ENCODE measurements at regions not wholly inside any gene's neighbourhood (a gene's known extent, or its start where the extent isn't known, plus 50 kb on each side); places are given as distances from the start of the nearest gene placed in this dataset.
"Not testable (repeated sequence)": the region's sequence is repeated elsewhere in the genome, so short reads cannot be mapped to it uniquely, and the experiment has no call there.

DNA sequence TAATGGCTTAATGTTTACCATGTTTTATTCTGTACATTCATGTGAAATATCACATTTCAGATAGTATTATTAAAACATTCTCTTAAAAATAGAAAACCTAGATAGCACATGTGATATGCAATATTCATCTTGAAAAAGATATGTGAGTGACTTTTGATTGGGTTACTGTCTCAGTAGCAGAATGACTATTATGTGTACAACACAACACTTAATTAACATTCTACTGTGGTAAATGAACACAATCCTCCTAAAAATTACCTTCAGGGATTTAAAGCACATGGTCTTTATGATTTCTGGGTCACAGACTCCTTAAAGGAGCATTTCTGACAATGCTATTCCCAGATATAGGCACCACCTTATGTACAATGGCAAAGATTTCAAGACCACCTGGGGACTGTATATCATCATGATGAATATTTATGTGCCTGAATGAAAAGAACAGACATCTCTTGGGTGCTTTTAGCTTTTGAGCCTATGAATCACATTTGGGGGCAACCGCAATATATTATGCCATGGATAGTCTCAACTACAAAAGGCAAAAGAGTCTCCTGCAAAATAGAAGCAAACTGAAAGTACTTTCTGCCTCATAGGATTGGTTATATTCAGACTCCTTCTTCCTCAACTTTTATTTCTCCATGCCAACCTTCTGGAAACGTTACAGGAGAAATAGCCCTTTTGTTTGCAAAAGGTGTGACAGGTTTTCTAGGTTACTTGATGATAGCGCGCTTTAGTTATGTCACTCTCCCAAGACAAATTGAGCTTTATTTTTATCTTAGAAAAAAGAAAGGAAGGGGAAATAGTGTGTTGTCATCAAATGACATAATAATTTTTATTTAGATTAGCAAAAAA is 259.0 kb downstream of the CALCRL start:
- no peak for DNase-seq (ENCODE audit: low spot score in 2 of 2)
- Histone ChIP-seq H3K27me3 (no peaks in the 10 kb centered on the region), H3K36me3 (no peaks in the 10 kb centered on the region), H3K4me1 (no peaks in the 10 kb centered on the region), H3K9me3 (no peaks in the 10 kb centered on the region), H3K27ac (no peak overlapping the region), H3K4me3 (no peak overlapping the region)
- intact Hi-C loops (cut with DNase I): no loop called here
- TF ChIP-seq, protein P1, sequence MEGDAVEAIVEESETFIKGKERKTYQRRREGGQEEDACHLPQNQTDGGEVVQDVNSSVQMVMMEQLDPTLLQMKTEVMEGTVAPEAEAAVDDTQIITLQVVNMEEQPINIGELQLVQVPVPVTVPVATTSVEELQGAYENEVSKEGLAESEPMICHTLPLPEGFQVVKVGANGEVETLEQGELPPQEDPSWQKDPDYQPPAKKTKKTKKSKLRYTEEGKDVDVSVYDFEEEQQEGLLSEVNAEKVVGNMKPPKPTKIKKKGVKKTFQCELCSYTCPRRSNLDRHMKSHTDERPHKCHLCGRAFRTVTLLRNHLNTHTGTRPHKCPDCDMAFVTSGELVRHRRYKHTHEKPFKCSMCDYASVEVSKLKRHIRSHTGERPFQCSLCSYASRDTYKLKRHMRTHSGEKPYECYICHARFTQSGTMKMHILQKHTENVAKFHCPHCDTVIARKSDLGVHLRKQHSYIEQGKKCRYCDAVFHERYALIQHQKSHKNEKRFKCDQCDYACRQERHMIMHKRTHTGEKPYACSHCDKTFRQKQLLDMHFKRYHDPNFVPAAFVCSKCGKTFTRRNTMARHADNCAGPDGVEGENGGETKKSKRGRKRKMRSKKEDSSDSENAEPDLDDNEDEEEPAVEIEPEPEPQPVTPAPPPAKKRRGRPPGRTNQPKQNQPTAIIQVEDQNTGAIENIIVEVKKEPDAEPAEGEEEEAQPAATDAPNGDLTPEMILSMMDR (IDR thresholded peaks at IDR 0.05): no peak

DNA sequence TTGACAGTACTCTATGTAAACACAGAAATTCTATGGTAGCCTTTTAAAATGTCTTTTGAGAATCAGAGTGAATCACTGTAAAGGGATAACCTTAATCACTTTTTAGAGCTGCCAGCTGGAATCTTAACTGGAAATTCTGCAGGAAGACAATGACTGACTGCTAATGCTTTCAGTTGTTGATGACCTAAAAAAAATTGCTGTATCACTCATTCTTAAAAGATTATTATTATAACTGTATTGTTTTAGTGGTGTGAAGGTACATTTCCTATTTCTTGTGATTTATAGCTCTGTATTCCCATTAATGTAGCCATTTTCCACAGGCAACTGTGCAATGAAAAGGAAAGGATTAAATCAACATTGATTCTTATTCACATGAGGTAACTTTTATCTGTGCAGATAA is 260.5 kb downstream of the CALCRL start:
- intact Hi-C loops (cut with DNase I): no loop called here
- Histone ChIP-seq H3K27me3 (no peaks in the 10 kb centered on the region), H3K4me3 (no peak overlapping the region), H3K9me3 (peaks cover 0 to 12% of the 10 kb centered on the region in 2 donors), H3K27ac (no peak overlapping the region), H3K36me3 (no peaks in the 10 kb centered on the region), H3K4me1 (no peaks in the 10 kb centered on the region)
- no peak for DNase-seq (ENCODE audit: low spot score in 2 of 2)
- TF ChIP-seq, protein P1 (IDR thresholded peaks at IDR 0.05): no peak

DNA sequence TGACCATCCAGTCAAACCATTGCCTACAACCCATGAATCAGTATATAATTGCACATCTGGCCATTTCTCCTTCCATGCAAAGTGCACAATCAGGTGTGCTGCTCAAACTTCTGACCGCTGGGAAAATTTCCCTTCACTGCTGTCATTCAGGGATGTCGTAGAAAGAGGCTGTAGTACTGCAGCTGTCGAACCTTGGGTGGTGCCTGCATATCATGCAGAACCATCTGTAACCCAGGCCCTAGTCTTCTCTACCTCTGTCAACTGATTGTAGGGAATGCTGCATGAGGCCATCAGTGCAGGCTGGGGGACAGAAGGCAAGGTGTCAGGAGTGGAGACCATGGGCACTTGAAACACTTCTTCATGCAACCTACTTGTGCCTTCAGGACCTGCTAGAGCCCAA is 267.5 kb downstream of the CALCRL start:
- TF ChIP-seq, protein P1 (IDR thresholded peaks at IDR 0.05): no peak
- no peaks in the 10 kb centered on the region for H3K4me1 ChIP-seq
- H3K36me3 ChIP-seq: no peaks in the 10 kb centered on the region
- DNase-seq (ENCODE audit: low spot score in 2 of 2): no peak
- H3K9me3 ChIP-seq: peaks cover 0 to 13% of the 10 kb centered on the region in 2 donors
- H3K27me3 ChIP-seq: no peaks in the 10 kb centered on the region
- intact Hi-C loops (cut with DNase I): no loop called here
- no peak overlapping the region for H3K27ac ChIP-seq
- no peak overlapping the region for H3K4me3 ChIP-seq

DNA sequence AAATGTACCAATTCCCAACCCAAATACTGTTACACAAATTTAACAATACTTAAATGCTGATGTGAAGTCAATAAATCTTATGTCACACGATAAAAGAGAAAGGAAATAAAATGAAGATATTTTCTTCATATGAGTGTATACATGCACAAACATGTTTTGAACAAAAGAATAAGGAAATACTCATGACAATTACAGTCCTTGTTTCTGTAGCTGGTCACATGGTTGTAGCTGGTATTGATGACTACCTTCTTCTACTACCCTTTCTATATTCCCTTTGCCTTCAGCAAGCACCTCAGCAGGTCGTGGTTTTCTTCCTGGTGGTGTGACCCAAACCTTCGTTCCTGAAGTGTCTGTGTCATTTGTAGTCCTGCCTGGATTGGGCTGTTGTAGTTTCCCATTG is 269.2 kb downstream of the CALCRL start:
- DNase-seq (ENCODE audit: low spot score in 2 of 2); H3K4me1 ChIP-seq; H3K27me3 ChIP-seq; H3K36me3 ChIP-seq; H3K4me3 ChIP-seq; intact Hi-C loops (cut with DNase I); H3K27ac ChIP-seq: not testable (repeated sequence)
- H3K9me3 ChIP-seq: peaks cover 0 to 13% of the 10 kb centered on the region in 2 donors

DNA sequence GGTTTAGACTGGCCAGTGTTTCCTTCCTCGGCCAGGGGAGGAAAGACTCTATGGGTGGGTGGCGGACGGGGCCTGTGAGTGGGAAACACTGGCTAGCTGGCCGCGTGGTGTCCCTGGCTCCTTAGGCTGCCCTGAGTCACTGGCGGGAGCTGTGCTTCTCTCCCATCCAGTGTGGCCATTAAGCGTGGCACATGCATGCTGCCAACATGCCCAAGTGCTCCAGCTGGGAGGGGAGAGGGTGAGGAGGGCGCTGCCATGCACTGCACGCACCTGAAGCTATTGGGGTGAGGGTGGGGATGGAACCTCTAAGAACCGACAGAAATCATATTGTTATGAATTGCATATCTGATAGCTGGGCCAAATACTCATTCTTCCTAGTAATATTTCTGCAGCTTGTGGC is 270.8 kb downstream of the CALCRL start:
- TF ChIP-seq, protein P1 (IDR thresholded peaks at IDR 0.05): no peak
- Histone ChIP-seq H3K4me1 (no peaks in the 10 kb centered on the region), H3K4me3 (no peak overlapping the region), H3K27me3 (no peaks in the 10 kb centered on the region), H3K36me3 (no peaks in the 10 kb centered on the region), H3K27ac (no peak overlapping the region), H3K9me3 (no peaks in the 10 kb centered on the region)
- no peak for DNase-seq (ENCODE audit: low spot score in 2 of 2)
- intact Hi-C loops (cut with DNase I): no loop called here

DNA sequence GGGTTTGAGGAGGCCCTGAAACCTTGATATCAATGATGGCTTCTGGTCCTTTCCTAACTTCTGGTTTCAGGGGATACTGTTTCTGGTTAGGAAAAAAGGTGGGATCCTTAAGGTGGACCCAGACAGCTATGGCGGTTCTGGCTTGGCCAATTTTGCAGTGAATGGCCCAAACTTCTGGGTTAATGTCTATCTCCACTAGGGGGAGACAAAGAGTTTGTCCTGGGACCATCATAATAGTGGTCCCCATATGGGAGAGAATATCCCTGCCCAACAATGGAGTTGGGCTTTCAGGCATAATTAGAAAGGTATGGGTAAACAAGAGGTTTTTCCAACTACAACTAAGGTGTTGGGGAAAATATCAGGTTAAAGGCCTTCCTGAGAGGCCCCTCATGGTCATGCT is 273.5 kb downstream of the CALCRL start:
- DNase-seq (ENCODE audit: low spot score in 2 of 2): no peak
- Histone ChIP-seq H3K4me1 (no peaks in the 10 kb centered on the region), H3K27me3 (no peaks in the 10 kb centered on the region), H3K9me3 (no peaks in the 10 kb centered on the region), H3K36me3 (no peaks in the 10 kb centered on the region), H3K4me3 (no peak overlapping the region), H3K27ac (no peak overlapping the region)
- TF ChIP-seq, protein P1 (IDR thresholded peaks at IDR 0.05): no peak
- intact Hi-C loops (cut with DNase I): no loop called here
